MM.1S (cell line): ENCODE measurements at regions not wholly inside any gene's neighbourhood (a gene's known extent, or its start where the extent isn't known, plus 50 kb on each side); places are given as distances from the start of the nearest gene placed in this dataset.

Experiments
- DNase-seq: peaks from one replicate; pipeline ENCODE4 v3.0.0-alpha.2; 2015
- H2AFZ ChIP-seq: fragments of 300-600 bp; sonication (generic); 2 replicates; pipeline ENCODE4 v1.6.0; 2016; ENCODE audit warnings: antibody characterized with exemption, low read length
- H3F3A ChIP-seq: fragments of 300-600 bp; sonication (generic); 2 replicates; pipeline ENCODE4 v1.6.1; 2016; ENCODE audit warnings: mild to moderate bottlenecking, antibody characterized with exemption, low read length, moderate library complexity, mixed read lengths; ENCODE audit not compliant: insufficient read depth
- H3K27ac ChIP-seq: fragments of 300-600 bp; sonication (generic); 2 replicates; pipeline ENCODE4 v1.5.1; 2016; ENCODE audit warnings: mild to moderate bottlenecking, low read length
- H3K27me3 ChIP-seq: fragments of 300-600 bp; sonication (generic); replicated peaks from 2 replicates; pipeline ENCODE4 v1.6.0; 2016; ENCODE audit warnings: low read length; ENCODE audit not compliant: insufficient read depth
- H3K36me3 ChIP-seq: fragments of 300-600 bp; sonication (generic); replicated peaks from 2 replicates; pipeline ENCODE4 v1.6.1; 2016; ENCODE audit warnings: mild to moderate bottlenecking, low read length, mixed read lengths; ENCODE audit not compliant: insufficient read depth
- H3K4me1 ChIP-seq: fragments of 300-600 bp; sonication (generic); 2 replicates; pipeline ENCODE4 v1.6.1; 2016; ENCODE audit warnings: low read length, mixed read lengths
- H3K4me2 ChIP-seq: fragments of 300-600 bp; sonication (generic); 2 replicates; pipeline ENCODE4 v1.6.0; 2016; ENCODE audit warnings: low read depth, low read length
- H3K4me3 ChIP-seq: fragments of 300-600 bp; sonication (generic); 2 replicates; pipeline ENCODE4 v1.5.1; 2016; ENCODE audit warnings: low read length, mixed read lengths
- H3K79me2 ChIP-seq: fragments of 300-600 bp; sonication (generic); 2 replicates; pipeline ENCODE4 v1.6.1; 2016; ENCODE audit warnings: mixed run types, low read length, mixed read lengths
- H3K9ac ChIP-seq: fragments of 300-600 bp; sonication (generic); 2 replicates; pipeline ENCODE4 v1.6.1; 2016; ENCODE audit warnings: low read length, mixed read lengths
- H3K9me2 ChIP-seq: fragments of 300-600 bp; sonication (generic); replicated peaks from 2 replicates; pipeline ENCODE4 v1.6.1; 2016; ENCODE audit warnings: mild to moderate bottlenecking, low read length, mixed read lengths; ENCODE audit not compliant: insufficient read depth
- H3K9me3 ChIP-seq: fragments of 300-600 bp; sonication (generic); replicated peaks from 2 replicates; pipeline ENCODE4 v1.6.1; 2016; ENCODE audit warnings: mild to moderate bottlenecking, low read length, mixed read lengths; ENCODE audit not compliant: insufficient read depth
- H4K20me1 ChIP-seq: fragments of 300-600 bp; sonication (generic); 2 replicates; pipeline ENCODE4 v1.6.1; 2016; ENCODE audit warnings: mild to moderate bottlenecking, low read length, moderate library complexity, mixed read lengths; ENCODE audit not compliant: insufficient read depth
- EZH2 ChIP-seq: fragments of 300-600 bp; sonication (generic); optimal IDR thresholded peaks from 2 replicates; pipeline ENCODE3; 2017; ENCODE audit warnings: low read depth, mild to moderate bottlenecking, antibody characterized with exemption, low read length, mixed read lengths
- EZH2phosphoT487 ChIP-seq: fragments of 300-600 bp; sonication (generic); IDR thresholded peaks from 2 replicates; pipeline ENCODE4 v1.6.1; 2018; ENCODE audit warnings: antibody characterized with exemption, low read length
- TF ChIP-seq, protein P1 (sequence below): fragments of 300-600 bp; sonication (generic); IDR thresholded peaks from 2 replicates; pipeline ENCODE4 v1.5.1; 2016; ENCODE audit warnings: antibody characterized with exemption, low read length, mixed read lengths

DNA sequence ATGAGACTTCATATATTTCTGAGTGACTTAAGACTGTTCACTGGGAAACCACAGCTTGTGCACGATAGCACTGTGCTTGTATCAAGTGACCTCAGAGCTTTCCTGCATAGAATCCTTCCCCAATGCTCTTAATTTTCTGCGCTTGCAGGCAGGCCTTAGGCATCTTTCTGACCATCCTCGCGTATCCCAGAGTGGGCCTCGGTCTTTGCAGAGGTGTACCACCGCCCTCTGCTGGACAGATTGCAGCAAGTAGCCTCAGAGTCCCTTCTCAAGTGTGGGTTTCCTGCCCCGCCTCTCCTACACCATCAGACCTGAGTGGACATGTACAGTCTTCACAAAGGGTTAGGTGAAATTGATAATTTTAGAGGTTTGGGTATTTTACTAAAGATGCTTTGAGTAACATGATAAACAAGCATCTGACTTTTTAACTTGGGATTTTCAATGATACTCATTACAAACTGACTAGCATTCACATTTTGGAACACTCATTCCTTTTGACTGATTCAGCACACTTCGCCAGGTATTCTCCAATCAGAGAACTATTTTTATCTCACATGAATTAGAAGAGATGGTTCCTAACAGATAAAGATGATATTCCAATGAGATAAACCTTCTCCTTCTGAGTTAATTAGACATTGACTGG, 246.5 kb upstream of the USP25 start:
- no peak for TF ChIP-seq EZH2phosphoT487
- no peak for TF ChIP-seq EZH2
- TF ChIP-seq, protein P1, sequence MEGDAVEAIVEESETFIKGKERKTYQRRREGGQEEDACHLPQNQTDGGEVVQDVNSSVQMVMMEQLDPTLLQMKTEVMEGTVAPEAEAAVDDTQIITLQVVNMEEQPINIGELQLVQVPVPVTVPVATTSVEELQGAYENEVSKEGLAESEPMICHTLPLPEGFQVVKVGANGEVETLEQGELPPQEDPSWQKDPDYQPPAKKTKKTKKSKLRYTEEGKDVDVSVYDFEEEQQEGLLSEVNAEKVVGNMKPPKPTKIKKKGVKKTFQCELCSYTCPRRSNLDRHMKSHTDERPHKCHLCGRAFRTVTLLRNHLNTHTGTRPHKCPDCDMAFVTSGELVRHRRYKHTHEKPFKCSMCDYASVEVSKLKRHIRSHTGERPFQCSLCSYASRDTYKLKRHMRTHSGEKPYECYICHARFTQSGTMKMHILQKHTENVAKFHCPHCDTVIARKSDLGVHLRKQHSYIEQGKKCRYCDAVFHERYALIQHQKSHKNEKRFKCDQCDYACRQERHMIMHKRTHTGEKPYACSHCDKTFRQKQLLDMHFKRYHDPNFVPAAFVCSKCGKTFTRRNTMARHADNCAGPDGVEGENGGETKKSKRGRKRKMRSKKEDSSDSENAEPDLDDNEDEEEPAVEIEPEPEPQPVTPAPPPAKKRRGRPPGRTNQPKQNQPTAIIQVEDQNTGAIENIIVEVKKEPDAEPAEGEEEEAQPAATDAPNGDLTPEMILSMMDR, result peak; percentile 91
- no peaks in the 10 kb centered on the region for H4K20me1 ChIP-seq
- no peak overlapping the region for H2AFZ ChIP-seq
- peak; percentile 76 for DNase-seq
- no peaks in the 10 kb centered on the region for H3K27me3 ChIP-seq
- no peaks in the 10 kb centered on the region for H3K9me3 ChIP-seq
- no peaks in the 10 kb centered on the region for H3K4me1 ChIP-seq
- no peak overlapping the region for H3K4me3 ChIP-seq
- H3K27ac ChIP-seq, result no peak overlapping the region
- H3K9me2 ChIP-seq, result no peaks in the 10 kb centered on the region
- H3K9ac ChIP-seq, result no peak overlapping the region
- no peaks in the 10 kb centered on the region for H3K79me2 ChIP-seq
- H3K4me2 ChIP-seq, result no peak overlapping the region
- no peaks in the 10 kb centered on the region for H3F3A ChIP-seq
- no peaks in the 10 kb centered on the region for H3K36me3 ChIP-seq

DNA sequence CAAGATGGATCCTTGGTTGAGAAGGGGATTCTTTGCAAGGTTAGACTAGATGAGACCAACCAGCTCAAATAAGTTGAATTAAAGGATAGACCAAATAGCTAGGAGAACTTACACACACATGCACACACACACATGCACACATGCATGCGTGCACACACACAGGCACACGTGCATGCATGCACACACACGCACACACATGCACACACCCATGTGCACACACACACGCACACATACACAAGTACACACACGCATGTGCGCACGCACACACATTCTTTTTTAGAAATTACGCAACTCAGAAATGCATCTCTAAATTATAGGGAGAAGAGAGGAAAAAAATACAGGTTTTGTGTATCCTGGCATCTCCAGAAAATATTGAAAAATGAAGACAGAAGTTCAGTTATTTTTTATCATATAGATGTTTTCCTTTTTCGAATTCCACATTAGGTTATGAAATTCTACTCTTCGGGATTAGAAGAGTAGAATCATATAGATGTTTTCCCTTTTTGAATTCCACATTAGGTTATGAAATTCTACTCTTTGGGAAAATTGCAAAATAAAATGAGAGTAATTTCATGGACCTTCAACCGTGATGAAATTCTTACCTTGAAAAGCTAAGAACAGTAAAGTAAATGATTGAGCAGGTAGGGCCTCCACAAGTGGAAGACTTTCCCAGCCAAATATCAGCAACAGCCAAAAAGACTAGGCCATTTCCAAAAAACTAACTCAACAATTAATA, 243.2 kb upstream of the USP25 start:
- Histone ChIP-seq H3K4me3 (no peak overlapping the region), H3K4me2 (no peak overlapping the region), H3K36me3 (no peaks in the 10 kb centered on the region), H3K9me3 (no peaks in the 10 kb centered on the region), H3K27ac (no peak overlapping the region), H3K9me2 (no peaks in the 10 kb centered on the region), H3F3A (no peaks in the 10 kb centered on the region), H4K20me1 (no peaks in the 10 kb centered on the region), H3K79me2 (no peaks in the 10 kb centered on the region), H3K9ac (no peak overlapping the region), H3K27me3 (no peaks in the 10 kb centered on the region), H3K4me1 (no peaks in the 10 kb centered on the region), H2AFZ (no peak overlapping the region)
- no peak for DNase-seq
- TF ChIP-seq EZH2, result no peak
- no peak for TF ChIP-seq EZH2phosphoT487
- TF ChIP-seq, protein P1, result no peak

GRCh38 chr21:15487196-15487550, 242.6 kb upstream of the USP25 start:
- no peak overlapping the region for H3K9ac ChIP-seq
- TF ChIP-seq EZH2, result no peak
- TF ChIP-seq, protein P1, result no peak
- TF ChIP-seq EZH2phosphoT487, result no peak
- H3K36me3 ChIP-seq, result no peaks in the 10 kb centered on the region
- no peaks in the 10 kb centered on the region for H3K9me2 ChIP-seq
- no peaks in the 10 kb centered on the region for H3K27me3 ChIP-seq
- no peaks in the 10 kb centered on the region for H3K79me2 ChIP-seq
- DNase-seq, result no peak
- H3K4me3 ChIP-seq, result no peak overlapping the region
- H3F3A ChIP-seq, result no peaks in the 10 kb centered on the region
- H4K20me1 ChIP-seq, result no peaks in the 10 kb centered on the region
- no peaks in the 10 kb centered on the region for H3K9me3 ChIP-seq
- no peak overlapping the region for H3K27ac ChIP-seq
- H3K4me1 ChIP-seq, result no peaks in the 10 kb centered on the region
- H2AFZ ChIP-seq, result no peak overlapping the region
- H3K4me2 ChIP-seq, result no peak overlapping the region
